ENCODE measurements at regions not wholly inside any gene's neighbourhood (a gene's known extent, or its start where the extent isn't known, plus 50 kb on each side); places are given as distances from the start of the nearest gene placed in this dataset.

DNA sequence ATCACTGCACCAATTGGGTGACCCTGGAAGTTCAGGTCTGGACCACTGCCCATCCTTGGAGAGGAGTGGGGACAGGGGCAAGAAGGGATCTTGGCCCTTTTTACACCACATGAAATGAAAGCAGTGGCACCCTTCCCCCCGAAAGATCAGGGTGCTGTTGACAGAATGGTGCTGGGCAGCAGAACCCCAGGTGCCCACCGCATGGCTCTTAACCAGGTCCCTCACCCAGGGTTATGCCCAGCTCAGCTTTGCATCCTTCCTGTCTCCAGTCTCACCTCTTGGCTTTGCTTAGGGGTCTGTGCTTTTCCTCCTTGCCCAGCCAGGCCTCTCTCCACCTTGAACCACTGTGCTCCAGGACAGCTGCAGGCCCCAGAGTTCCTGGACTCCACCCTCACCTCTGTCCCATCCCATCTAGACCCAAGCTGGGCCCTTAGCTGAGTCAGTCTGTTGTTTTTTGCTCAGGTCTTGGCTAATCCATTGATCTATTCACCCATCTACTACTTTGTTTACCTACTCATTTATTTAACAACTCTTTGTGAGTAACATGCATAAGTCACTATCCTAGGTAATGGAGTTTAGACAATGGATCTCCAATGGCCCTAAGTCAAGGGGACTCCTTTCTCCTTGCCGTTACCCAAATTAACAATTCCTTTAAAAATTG is 77.1 kb upstream of the PRR23E start:
- no peak overlapping the region for H3K27ac ChIP-seq (ENCODE audit: low read length in 2 of 2)
- no peak overlapping the region for H3K4me3 Mint-ChIP-seq

DNA sequence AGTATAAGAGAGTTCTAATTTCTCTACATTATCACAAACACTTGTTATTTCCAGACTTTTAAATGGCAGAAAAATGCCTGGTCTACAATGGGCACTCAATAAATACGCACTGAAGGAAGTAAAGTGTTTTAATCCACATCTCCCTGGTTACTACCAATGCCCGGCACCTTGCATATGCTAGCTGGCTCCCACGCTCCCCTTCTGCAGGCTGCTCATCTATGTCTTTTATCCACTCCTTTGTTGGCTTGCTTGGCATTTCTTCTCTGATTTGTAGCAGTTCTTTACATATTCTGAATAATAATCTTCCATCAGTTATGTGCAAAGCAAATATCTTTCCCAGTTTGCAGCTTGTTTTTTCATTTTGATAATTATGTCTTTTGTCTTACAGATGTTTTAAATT is 74.6 kb upstream of the PRR23E start:
- no peaks in the 10 kb centered on the region for H4K20me1 ChIP-seq (ENCODE audit: control insufficient read depth, insufficient read depth, low read length, poor library complexity, severe bottlenecking)
- DNase-seq (no peak), ATAC-seq (ENCODE audit: low read depth) (no peak)
- no peak overlapping the region for H3K27ac ChIP-seq (ENCODE audit: low read length in 2 of 2)
- H3K27me3 Mint-ChIP-seq, result peaks cover 19% of the 10 kb centered on the region
- no peaks in the 10 kb centered on the region for H3K79me2 ChIP-seq (ENCODE audit: control insufficient read depth, insufficient read depth, low read length)
- H3K36me3 ChIP-seq (replicated peaks in 1 of 2; ENCODE audit: control extremely low read depth in 1 of 2, control insufficient read depth in 1 of 2, extremely low read depth in 1 of 2, insufficient read depth in 2 of 2, low read length in 1 of 2), result no peaks in the 10 kb centered on the region
- H2AFZ ChIP-seq (ENCODE audit: insufficient read depth, low read depth, low read length, poor library complexity, severe bottlenecking), result no peak overlapping the region
- H3K27me3 ChIP-seq (replicated peaks in 1 of 4; ENCODE audit: control extremely low read depth in 1 of 4, control insufficient read depth in 3 of 4, insufficient read depth in 4 of 4, low read length in 3 of 4), result peaks cover 0 to 3% (median 0%) of the 10 kb centered on the region in 4 experiments
- H3K4me3 ChIP-seq (ENCODE audit: control extremely low read depth in 1 of 5, extremely low read depth in 1 of 5, insufficient read depth in 1 of 5, low read depth in 2 of 5, low read length in 4 of 5), result no peak overlapping the region
- H3K4me2 ChIP-seq (replicated peaks; ENCODE audit: low read depth, low read length, poor library complexity, severe bottlenecking), result no peak overlapping the region
- H3K9me3 Mint-ChIP-seq (ENCODE audit: insufficient read depth), result no peaks in the 10 kb centered on the region
- H3K27ac Mint-ChIP-seq, result no peak overlapping the region
- intact Hi-C loops (cut with micrococcal nuclease), result no loop called here
- no peak overlapping the region for H3K4me3 Mint-ChIP-seq
- no peak overlapping the region for H3K9ac ChIP-seq (ENCODE audit: low read length)
- H3K4me1 ChIP-seq (ENCODE audit: control insufficient read depth in 2 of 2, insufficient read depth in 2 of 2, low read length in 2 of 2), result no peaks in the 10 kb centered on the region
- ChIA-PET POLR2A (no interaction called here), CTCF (no interaction called here)
- H3K4me1 Mint-ChIP-seq, result no peaks in the 10 kb centered on the region
- WGBS (ENCODE audit: insufficient coverage), result 100% methylated on average over 2 of the region's 3 CpGs
- TF ChIP-seq EZH2 (IDR thresholded peaks at IDR 0.05; ENCODE audit: borderline replicate concordance, insufficient read depth, low read depth, low read length, poor library complexity, severe bottlenecking), result no peak
- H3K9me3 ChIP-seq (ENCODE audit: control extremely low read depth in 1 of 3, control insufficient read depth in 2 of 3, insufficient read depth in 1 of 3, low read length in 2 of 3), result peaks cover 0 to 7% (median 0%) of the 10 kb centered on the region in 3 donors

More for the DNA sequence above, 77.1 kb upstream of the PRR23E start:
- POLR2A ChIA-PET, result no interaction called here
- H3K9me3 Mint-ChIP-seq (ENCODE audit: insufficient read depth), result peaks cover 8% of the 10 kb centered on the region
- no peaks in the 10 kb centered on the region for H3K4me1 ChIP-seq (ENCODE audit: control insufficient read depth in 2 of 2, insufficient read depth in 2 of 2, low read length in 2 of 2)
- H3K9ac ChIP-seq (ENCODE audit: low read length), result no peak overlapping the region
- no peaks in the 10 kb centered on the region for H3K79me2 ChIP-seq (ENCODE audit: control insufficient read depth, insufficient read depth, low read length)
- H3K27me3 Mint-ChIP-seq, result peaks cover 6% of the 10 kb centered on the region
- no peaks in the 10 kb centered on the region for H3K4me1 Mint-ChIP-seq
- no peaks in the 10 kb centered on the region for H3K36me3 ChIP-seq (replicated peaks in 1 of 2; ENCODE audit: control extremely low read depth in 1 of 2, control insufficient read depth in 1 of 2, extremely low read depth in 1 of 2, insufficient read depth in 2 of 2, low read length in 1 of 2)
- no peak overlapping the region for H3K4me2 ChIP-seq (replicated peaks; ENCODE audit: low read depth, low read length, poor library complexity, severe bottlenecking)
- H3K27me3 ChIP-seq (replicated peaks in 1 of 4; ENCODE audit: control extremely low read depth in 1 of 4, control insufficient read depth in 3 of 4, insufficient read depth in 4 of 4, low read length in 3 of 4), result peaks cover 0 to 3% (median 0%) of the 10 kb centered on the region in 4 experiments
- CTCF ChIA-PET, result no interaction called here
- ATAC-seq (ENCODE audit: low read depth) (no peak), DNase-seq (no peak)
- no peaks in the 10 kb centered on the region for H4K20me1 ChIP-seq (ENCODE audit: control insufficient read depth, insufficient read depth, low read length, poor library complexity, severe bottlenecking)
- TF ChIP-seq EZH2 (IDR thresholded peaks at IDR 0.05; ENCODE audit: borderline replicate concordance, insufficient read depth, low read depth, low read length, poor library complexity, severe bottlenecking), result no peak
- TF ChIP-seq, protein P1, sequence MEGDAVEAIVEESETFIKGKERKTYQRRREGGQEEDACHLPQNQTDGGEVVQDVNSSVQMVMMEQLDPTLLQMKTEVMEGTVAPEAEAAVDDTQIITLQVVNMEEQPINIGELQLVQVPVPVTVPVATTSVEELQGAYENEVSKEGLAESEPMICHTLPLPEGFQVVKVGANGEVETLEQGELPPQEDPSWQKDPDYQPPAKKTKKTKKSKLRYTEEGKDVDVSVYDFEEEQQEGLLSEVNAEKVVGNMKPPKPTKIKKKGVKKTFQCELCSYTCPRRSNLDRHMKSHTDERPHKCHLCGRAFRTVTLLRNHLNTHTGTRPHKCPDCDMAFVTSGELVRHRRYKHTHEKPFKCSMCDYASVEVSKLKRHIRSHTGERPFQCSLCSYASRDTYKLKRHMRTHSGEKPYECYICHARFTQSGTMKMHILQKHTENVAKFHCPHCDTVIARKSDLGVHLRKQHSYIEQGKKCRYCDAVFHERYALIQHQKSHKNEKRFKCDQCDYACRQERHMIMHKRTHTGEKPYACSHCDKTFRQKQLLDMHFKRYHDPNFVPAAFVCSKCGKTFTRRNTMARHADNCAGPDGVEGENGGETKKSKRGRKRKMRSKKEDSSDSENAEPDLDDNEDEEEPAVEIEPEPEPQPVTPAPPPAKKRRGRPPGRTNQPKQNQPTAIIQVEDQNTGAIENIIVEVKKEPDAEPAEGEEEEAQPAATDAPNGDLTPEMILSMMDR (IDR thresholded peaks at IDR 0.05), result no peak
- H3K4me3 ChIP-seq (ENCODE audit: control extremely low read depth in 1 of 5, extremely low read depth in 1 of 5, insufficient read depth in 1 of 5, low read depth in 2 of 5, low read length in 4 of 5), result no peak overlapping the region
- H2AFZ ChIP-seq (ENCODE audit: insufficient read depth, low read depth, low read length, poor library complexity, severe bottlenecking), result no peak overlapping the region
- peaks cover 0 to 13% (median 7%) of the 10 kb centered on the region in 3 donors for H3K9me3 ChIP-seq (ENCODE audit: control extremely low read depth in 1 of 3, control insufficient read depth in 2 of 3, insufficient read depth in 1 of 3, low read length in 2 of 3)
- H3K27ac Mint-ChIP-seq, result no peak overlapping the region
- intact Hi-C loops (cut with micrococcal nuclease), result no loop called here
- 95% methylated on average over 2 of the region's 3 CpGs for WGBS (ENCODE audit: insufficient coverage)
